B cell (primary cell): ENCODE measurements at regions not wholly inside any gene's neighbourhood (a gene's known extent, or its start where the extent isn't known, plus 50 kb on each side); places are given as distances from the start of the nearest gene placed in this dataset.

Source experiments
- ATAC-seq: fragments of 200-7000 bp; cut with Tn5 transposase; one replicate; pipeline ENCODE4 v1.10.0; 2021; ENCODE audit warnings: low read depth, mild to moderate bottlenecking, moderate number of reproducible peaks, moderate library complexity
- CTCF ChIA-PET: fragments of 350-600 bp; sonication (Branson Sonifier 250); formaldehyde crosslinking; loops from one replicate; lab custom pipeline; 2021; ENCODE audit warnings: antibody characterized with exemption, inconsistent platforms; lab: Charles Lee
- POLR2A ChIA-PET: fragments of 350-600 bp; sonication (Branson Sonifier 250); formaldehyde crosslinking; loops from one replicate; lab custom pipeline; 2021; ENCODE audit warnings: antibody characterized with exemption; lab: Charles Lee
- DNase-seq: peaks from one replicate; pipeline ENCODE4 v3.0.0; 2013
- H2AFZ ChIP-seq: 2 replicates; pipeline ENCODE4 v1.6.1; 2012; ENCODE audit warnings: mild to moderate bottlenecking, low read depth, low read length; ENCODE audit not compliant: insufficient read depth, poor library complexity, severe bottlenecking
- H3K27ac ChIP-seq, 2 donors: 1 replicate in 1 of 2; 2 replicates in 1 of 2; pipeline ENCODE4 v1.5.1; 2012 to 2013; ENCODE audit warnings: low read length in 2 of 2, mild to moderate bottlenecking in 2 of 2, moderate library complexity in 1 of 2
- H3K27me3 ChIP-seq, 4 experiments: fragments of 200-600 bp in 1 of 4; sonication (generic) in 1 of 4; replicated peaks in 1 of 4; 1 replicate in 2 of 4; 2 replicates in 2 of 4; pipeline versions ENCODE4 v1.6.1 to v1.7.0; 2013 to 2016; ENCODE audit warnings: low read length in 3 of 4, mild to moderate bottlenecking in 2 of 4, mixed read lengths in 1 of 4, moderate library complexity in 1 of 4; ENCODE audit not compliant: insufficient read depth in 4 of 4, control insufficient read depth in 3 of 4; ENCODE audit errors: control extremely low read depth in 1 of 4
- H3K36me3 ChIP-seq, 2 experiments: replicated peaks in 1 of 2; 1 replicate in 1 of 2; 2 replicates in 1 of 2; pipeline versions ENCODE4 v1.6.1 to v1.7.1; 2013; ENCODE audit warnings: low read length in 1 of 2; ENCODE audit not compliant: insufficient read depth in 2 of 2, control insufficient read depth in 1 of 2; ENCODE audit errors: control extremely low read depth in 1 of 2, extremely low read depth in 1 of 2
- H3K4me1 ChIP-seq, 2 donors: fragments of 200-600 bp in 1 of 2; sonication (generic) in 1 of 2; 1 replicate in 1 of 2; 2 replicates in 1 of 2; pipeline versions ENCODE4 v1.5.1 to v1.6.1; 2013 to 2017; ENCODE audit warnings: low read length in 2 of 2; ENCODE audit not compliant: control insufficient read depth in 2 of 2, insufficient read depth in 2 of 2
- H3K4me2 ChIP-seq: replicated peaks from 2 replicates; pipeline ENCODE3; 2012; ENCODE audit warnings: mild to moderate bottlenecking, low read depth, low read length; ENCODE audit not compliant: poor library complexity, severe bottlenecking
- H3K4me3 ChIP-seq, 5 experiments: fragments of 200-600 bp in 1 of 5; sonication (generic) in 1 of 5; 1 replicate in 3 of 5; 2 replicates in 2 of 5; pipeline versions ENCODE4 v1.5.1 to v1.7.0; 2011 to 2016; ENCODE audit warnings: low read length in 4 of 5, mild to moderate bottlenecking in 4 of 5, low read depth in 2 of 5, control low read depth in 1 of 5, moderate library complexity in 1 of 5; ENCODE audit not compliant: insufficient read depth in 1 of 5; ENCODE audit errors: control extremely low read depth in 1 of 5, extremely low read depth in 1 of 5
- H3K79me2 ChIP-seq: fragments of 200-600 bp; sonication (generic); one replicate; pipeline ENCODE4 v1.6.0; 2016; ENCODE audit warnings: low read length; ENCODE audit not compliant: control insufficient read depth, insufficient read depth
- H3K9ac ChIP-seq: fragments of 200-600 bp; sonication (generic); 2 replicates; pipeline ENCODE4 v1.6.1; 2017; ENCODE audit warnings: mild to moderate bottlenecking, low read length, moderate library complexity
- H3K9me3 ChIP-seq, 3 donors: one replicate each; pipeline versions ENCODE4 v1.6.1 to v1.7.1; 2013; ENCODE audit warnings: low read length in 2 of 3; ENCODE audit not compliant: control insufficient read depth in 2 of 3, insufficient read depth in 1 of 3; ENCODE audit errors: control extremely low read depth in 1 of 3
- H4K20me1 ChIP-seq: 2 replicates; pipeline ENCODE4 v1.6.0; 2012; ENCODE audit warnings: mild to moderate bottlenecking, low read length; ENCODE audit not compliant: insufficient read depth, control insufficient read depth, poor library complexity, severe bottlenecking
- H3K27ac Mint-ChIP-seq: one replicate; pipeline ENCODE4 v1.8.0; 2021; ENCODE audit warnings: mixed read lengths
- H3K27me3 Mint-ChIP-seq: one replicate; pipeline ENCODE4 v1.8.0; 2021; ENCODE audit warnings: mixed read lengths
- H3K4me1 Mint-ChIP-seq: one replicate; pipeline ENCODE4 v1.8.0; 2021; ENCODE audit warnings: mixed read lengths
- H3K4me3 Mint-ChIP-seq: one replicate; pipeline ENCODE4 v1.8.0; 2021; ENCODE audit warnings: mixed read lengths
- H3K9me3 Mint-ChIP-seq: one replicate; pipeline ENCODE4 v1.8.0; 2022; ENCODE audit warnings: mixed read lengths; ENCODE audit not compliant: insufficient read depth
- CTCF ChIP-seq: fragments of 200-600 bp; IDR thresholded peaks from one replicate; pipeline ENCODE4 v1.8.0; 2022; ENCODE audit warnings: antibody characterized with exemption, mild to moderate bottlenecking
- EZH2 ChIP-seq: IDR thresholded peaks from 2 replicates; pipeline ENCODE4 v1.6.1; 2012; ENCODE audit warnings: borderline replicate concordance, low read depth, mild to moderate bottlenecking, moderate library complexity, low read length; ENCODE audit not compliant: insufficient read depth, poor library complexity, severe bottlenecking
- WGBS: methylation state at CpG from one replicate; pipeline ENCODE4 v1.1.5; 2013; ENCODE audit warnings: missing lambda C conversion rate; ENCODE audit not compliant: insufficient coverage; 5-methylcytosine and 5-hydroxymethylcytosine counted together
- intact Hi-C: fragments of 100-400 bp; cut with micrococcal nuclease; formaldehyde crosslinking; loops from one replicate; pipeline ENCODE4 v1.10.0; 2022

GRCh38 chr11:119552106-119552485 lies 129.1 kb upstream of the THY1 start:
- no peaks in the 10 kb centered on the region for H3K4me1 ChIP-seq
- no peaks in the 10 kb centered on the region for H3K36me3 ChIP-seq
- Mint-ChIP-seq H3K9me3 (peaks cover under 1% of the 10 kb centered on the region), H3K27me3 (peaks cover 4% of the 10 kb centered on the region), H3K27ac (no peak overlapping the region), H3K4me3 (no peak overlapping the region), H3K4me1 (no peaks in the 10 kb centered on the region)
- ATAC-seq (no peak), DNase-seq (no peak)
- peaks cover 0 to 29% (median 6%) of the 10 kb centered on the region in 3 donors for H3K9me3 ChIP-seq
- H2AFZ ChIP-seq: no peak overlapping the region
- POLR2A ChIA-PET: no interaction called here
- no peak overlapping the region for H3K4me2 ChIP-seq
- H3K9ac ChIP-seq: no peak overlapping the region
- TF ChIP-seq CTCF (no peak), EZH2 (no peak)
- intact Hi-C loops: no loop called here
- H4K20me1 ChIP-seq: no peaks in the 10 kb centered on the region
- H3K4me3 ChIP-seq: no peak overlapping the region
- no peak overlapping the region for H3K27ac ChIP-seq
- CTCF ChIA-PET: no interaction called here
- no peaks in the 10 kb centered on the region for H3K79me2 ChIP-seq
- no peaks in the 10 kb centered on the region for H3K27me3 ChIP-seq

- ATAC-seq: no peak
- H3K27ac Mint-ChIP-seq: no peak overlapping the region
- no peak for TF ChIP-seq CTCF
- no peak for TF ChIP-seq EZH2
These were observed 128.6 kb upstream of the THY1 start for GRCh38 chr11:119551420-119552105.

More at GRCh38 chr11:119551420-119552105, 128.6 kb upstream of the THY1 start:
- Histone ChIP-seq H3K4me3 (no peak overlapping the region), H3K36me3 (no peaks in the 10 kb centered on the region), H2AFZ (no peak overlapping the region), H3K9ac (no peak overlapping the region), H3K79me2 (no peaks in the 10 kb centered on the region), H3K4me2 (no peak overlapping the region), H3K27ac (no peak overlapping the region), H3K9me3 (peaks cover 0 to 31% (median 12%) of the 10 kb centered on the region in 3 donors), H4K20me1 (no peaks in the 10 kb centered on the region), H3K4me1 (no peaks in the 10 kb centered on the region), H3K27me3 (no peaks in the 10 kb centered on the region)
- DNase-seq: no peak
- WGBS: no CpG with 5 or more reads among the region's 5 CpGs
- intact Hi-C loops: no loop called here
- H3K27me3 Mint-ChIP-seq: peaks cover 3% of the 10 kb centered on the region
- H3K9me3 Mint-ChIP-seq: no peaks in the 10 kb centered on the region
- no peaks in the 10 kb centered on the region for H3K4me1 Mint-ChIP-seq
- ChIA-PET CTCF (no interaction called here), POLR2A (no interaction called here)
- no peak overlapping the region for H3K4me3 Mint-ChIP-seq
